Gastroesophageal sphincter (tissue), 3 donors: ENCODE measurements at regions not wholly inside any gene's neighbourhood (a gene's known extent, or its start where the extent isn't known, plus 50 kb on each side); places are given as distances from the start of the nearest gene placed in this dataset.

ENCODE experiments used
- CTCF ChIP-seq, 4 experiments: fragments of 200-600 bp in 2 of 4; fragments of 450-650 bp in 2 of 4; sonication (generic) in 1 of 4; IDR thresholded peaks; one replicate each; pipeline ENCODE4 v1.5.1; 2017 to 2019; ENCODE audit warnings: antibody characterized with exemption in 4 of 4, mild to moderate bottlenecking in 2 of 4, moderate library complexity in 2 of 4
- EP300 ChIP-seq: sonication (generic); formaldehyde crosslinking; IDR thresholded peaks from one replicate; pipeline ENCODE4 v1.6.1; 2017; ENCODE audit warnings: antibody characterized with exemption, mild to moderate bottlenecking
- POLR2A ChIP-seq, 2 donors: fragments of 450-650 bp; IDR thresholded peaks; one replicate each; pipeline ENCODE4 v1.6.1; 2017; ENCODE audit warnings: antibody characterized with exemption in 2 of 2, mild to moderate bottlenecking in 2 of 2, moderate library complexity in 1 of 2

GRCh38 chr12:69115099-69115498, 124.3 kb upstream of the CPSF6 start:
- no peak for TF ChIP-seq CTCF (IDR thresholded peaks at IDR 0.05)
- no peak for TF ChIP-seq POLR2A (IDR thresholded peaks at IDR 0.05)
- TF ChIP-seq EP300 = no peak
